ENCODE measurements at regions not wholly inside any gene's neighbourhood (a gene's known extent, or its start where the extent isn't known, plus 50 kb on each side); places are given as distances from the start of the nearest gene placed in this dataset.
A peak's percentile ranks its signal among the peaks of the same experiment; 100 is the strongest.

DNA sequence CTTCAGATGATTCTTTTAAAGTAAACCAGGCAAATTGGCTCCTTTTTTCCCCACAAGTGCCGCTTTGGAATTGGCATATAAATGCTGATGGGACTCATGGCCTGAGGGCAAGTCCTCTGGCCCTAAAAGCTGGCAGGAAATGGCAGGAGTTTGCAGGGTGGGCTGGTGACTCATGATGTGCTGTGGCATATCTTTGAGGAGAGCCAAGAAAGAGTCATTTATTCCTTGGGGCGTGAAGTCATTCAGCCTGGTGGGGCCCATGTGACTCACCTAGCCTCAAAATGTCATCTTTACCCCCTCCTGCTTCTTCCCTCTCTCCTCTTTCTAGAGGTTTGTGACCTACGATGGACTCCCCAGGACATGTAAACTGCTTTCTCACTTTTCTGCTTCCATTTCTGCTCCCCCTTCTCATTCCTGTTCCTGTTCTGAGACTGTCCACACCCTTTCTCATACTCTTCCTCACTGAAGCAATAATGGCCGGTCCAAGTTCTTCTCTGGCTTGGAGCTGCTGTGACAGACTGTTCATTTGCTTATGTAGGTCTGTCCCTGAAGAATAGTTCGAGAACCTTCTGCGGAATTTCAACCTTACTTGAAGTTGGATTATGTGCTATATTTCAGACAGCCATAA, 326.1 kb downstream of the SATB1 start:
- H2BK12ac ChIP-seq (ENCODE audit: low read depth, low read length): no peak overlapping the region
- H2AK5ac ChIP-seq (ENCODE audit: low read depth, low read length): no peak overlapping the region
- POLR2A ChIA-PET (ENCODE audit: partially characterized antibody): no interaction called here
- H2AFZ ChIP-seq (ENCODE audit: low read length): no peak overlapping the region
- no peak overlapping the region for H3K4me3 ChIP-seq (ENCODE audit: extremely low read depth in 1 of 4, insufficient read depth in 2 of 4, low read depth in 3 of 4, low read length in 4 of 4)
- peak in 1 of 2 experiments; percentile 71 for DNase-seq (ENCODE audit: low read depth in 1 of 2, low spot score in 2 of 2)
- no peak overlapping the region for H3K27ac ChIP-seq (ENCODE audit: low read depth, low read length)
- WGBS, 2 experiments (ENCODE audit: extremely low coverage in 1 of 2, insufficient coverage in 1 of 2, insufficient read length in 1 of 2, insufficient replicate concordance in 2 of 2, low coverage in 1 of 2, low lambda C conversion rate in 2 of 2, missing lambda C conversion rate in 1 of 2): 91% methylated on average over 6 of the region's 6 CpGs; no CpG with 5 or more reads in 1 of the 2 experiments
- H3K23ac ChIP-seq (ENCODE audit: insufficient read length): no peak overlapping the region
- H4K5ac ChIP-seq (ENCODE audit: insufficient read length, low read depth, low read length): no peak overlapping the region
- no peak overlapping the region for H2BK15ac ChIP-seq (ENCODE audit: low read length)
- H2BK5ac ChIP-seq (ENCODE audit: low read depth, low read length): no peak overlapping the region
- no peaks in the 10 kb centered on the region; a peak in 1 of 4 replicates for H3K9me3 ChIP-seq (ENCODE audit: insufficient read depth in 2 of 2, low read depth in 1 of 2, low read length in 1 of 2)
- no peak overlapping the region for H3K18ac ChIP-seq (ENCODE audit: extremely low read depth, low read length)
- no peak overlapping the region for H3K4ac ChIP-seq (replicated peaks; ENCODE audit: insufficient read length, low read depth, low read length)
- peaks cover 0 to 3% (median 0%) of the 10 kb centered on the region in 4 experiments; a peak in 2 of 8 replicates for H3K36me3 ChIP-seq (ENCODE audit: control insufficient read depth in 2 of 4, insufficient read depth in 4 of 4, low read length in 3 of 4)
- no peaks in the 10 kb centered on the region for H4K20me1 ChIP-seq (replicated peaks in 1 of 2; ENCODE audit: control insufficient read depth in 1 of 2, insufficient read depth in 2 of 2, low read length in 2 of 2)
- no peaks in the 10 kb centered on the region for H3K79me2 ChIP-seq (ENCODE audit: control insufficient read depth in 1 of 2, insufficient read depth in 2 of 2, low read length in 2 of 2)
- no peaks in the 10 kb centered on the region for H3K23me2 ChIP-seq (ENCODE audit: low read depth, low read length)
- no peak overlapping the region for H2BK120ac ChIP-seq (replicated peaks; ENCODE audit: low read depth, low read length)
- peaks cover 0 to 3% (median 2%) of the 10 kb centered on the region in 4 experiments; a peak in 3 of 7 replicates for H3K4me1 ChIP-seq (replicated peaks in 1 of 4; ENCODE audit: control insufficient read depth in 3 of 4, insufficient read depth in 4 of 4, low read length in 3 of 4)
- H3K9ac ChIP-seq (replicated peaks in 1 of 4; ENCODE audit: extremely low read depth in 1 of 4, low read depth in 3 of 4, low read length in 3 of 4): no peak overlapping the region
- H4K8ac ChIP-seq (ENCODE audit: extremely low read depth, insufficient read depth, low read length): no peak overlapping the region
- CTCF ChIA-PET (ENCODE audit: partially characterized antibody): interaction anchor here (1.8 kb wide), 1 partner anchor 205 kb away, joined by 4 read pairs; no protein-coding TSS in a partner anchor
- FAIRE-seq: no peak
- no peak overlapping the region for H3K4me2 ChIP-seq (ENCODE audit: insufficient read depth in 1 of 2, low read depth in 2 of 2, low read length in 2 of 2)
- H4K91ac ChIP-seq (replicated peaks; ENCODE audit: insufficient read length, low read length): no peak overlapping the region
- no peak overlapping the region for H2BK20ac ChIP-seq (ENCODE audit: low read length)
- no peaks in the 10 kb centered on the region for H3K27me3 ChIP-seq (replicated peaks in 1 of 4; ENCODE audit: control insufficient read depth in 3 of 4, extremely low read depth in 1 of 4, insufficient read depth in 3 of 4, low read length in 3 of 4)
- H3K79me1 ChIP-seq (ENCODE audit: low read depth, low read length): no peaks in the 10 kb centered on the region; the same call in 1 of the 2 replicates
- H3K56ac ChIP-seq (replicated peaks; ENCODE audit: insufficient read length, low read depth, low read length): no peak overlapping the region
- no peak overlapping the region for H3K14ac ChIP-seq (ENCODE audit: insufficient read length)
- TF ChIP-seq, protein P1, sequence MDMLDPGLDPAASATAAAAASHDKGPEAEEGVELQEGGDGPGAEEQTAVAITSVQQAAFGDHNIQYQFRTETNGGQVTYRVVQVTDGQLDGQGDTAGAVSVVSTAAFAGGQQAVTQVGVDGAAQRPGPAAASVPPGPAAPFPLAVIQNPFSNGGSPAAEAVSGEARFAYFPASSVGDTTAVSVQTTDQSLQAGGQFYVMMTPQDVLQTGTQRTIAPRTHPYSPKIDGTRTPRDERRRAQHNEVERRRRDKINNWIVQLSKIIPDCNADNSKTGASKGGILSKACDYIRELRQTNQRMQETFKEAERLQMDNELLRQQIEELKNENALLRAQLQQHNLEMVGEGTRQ (IDR thresholded peaks at IDR 0.05; ENCODE audit: low read length): no peak
- TF ChIP-seq NANOG (IDR thresholded peaks at IDR 0.05; ENCODE audit: insufficient read depth, low read depth, low read length, poor library complexity, severe bottlenecking): no peak
- TF ChIP-seq POLR2AphosphoS5 (IDR thresholded peaks at IDR 0.05; ENCODE audit: low read depth, low read length): no peak
- no peak for TF ChIP-seq JUND (IDR thresholded peaks at IDR 0.05; ENCODE audit: low read length)
- TF ChIP-seq EZH2 (IDR thresholded peaks at IDR 0.05; ENCODE audit: low read depth, low read length, severe bottlenecking): no peak
- no peak for TF ChIP-seq EGR1 (IDR thresholded peaks at IDR 0.05; ENCODE audit: borderline replicate concordance, low read depth, low read length)
- TF ChIP-seq HDAC2 (IDR thresholded peaks at IDR 0.05; ENCODE audit: borderline replicate concordance in 1 of 2, low read depth in 2 of 2, low read length in 2 of 2): no peak
- no peak for TF ChIP-seq GTF2F1 (IDR thresholded peaks at IDR 0.05; ENCODE audit: borderline replicate concordance, low read depth, low read length)
- no peak for TF ChIP-seq MAFK (IDR thresholded peaks at IDR 0.05; ENCODE audit: low read depth, low read length)
- TF ChIP-seq ASH2L (IDR thresholded peaks at IDR 0.05; ENCODE audit: low read length): no peak
- no peak for TF ChIP-seq GABPA (IDR thresholded peaks at IDR 0.05; ENCODE audit: borderline replicate concordance, insufficient read depth, low read length)

All from H1 (cell line).